ENCODE measurements at regions not wholly inside any gene's neighbourhood (a gene's known extent, or its start where the extent isn't known, plus 50 kb on each side); places are given as distances from the start of the nearest gene placed in this dataset.

DNA sequence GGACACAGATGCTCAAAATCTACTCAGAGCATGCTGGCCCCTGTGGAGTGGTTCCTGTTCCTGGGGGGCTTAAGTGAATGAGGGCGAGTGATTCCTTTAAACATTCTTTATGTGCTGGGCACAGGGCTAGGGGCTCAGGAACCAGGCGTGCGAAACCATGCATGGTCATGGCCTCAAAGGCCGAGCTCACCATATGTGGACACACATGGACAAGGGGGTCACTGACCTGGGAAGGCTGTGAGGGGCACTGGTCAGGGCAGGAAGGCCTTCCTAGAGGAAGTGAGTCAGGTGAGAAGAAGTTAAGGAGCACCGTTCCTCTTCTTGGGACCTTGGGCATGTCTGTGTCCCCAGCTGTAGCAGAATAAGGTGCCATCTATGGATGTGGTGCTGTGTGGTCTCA lies 74.6 kb upstream of the BHLHE23 start:
- no peak overlapping the region for H3K27ac ChIP-seq (ENCODE audit: low read length)
- ATAC-seq = no peak
- no peak overlapping the region for H3K4me3 ChIP-seq (ENCODE audit: low read length)
- intact Hi-C loops (cut with DNase I) = no loop called here
- 65% methylated on average over 5 of the region's 5 CpGs for WGBS
- H3K9me3 ChIP-seq (ENCODE audit: control insufficient read depth, low read length) = peaks cover 2% of the 10 kb centered on the region
- DNase-seq = no peak
- no peaks in the 10 kb centered on the region for H3K27me3 ChIP-seq (ENCODE audit: control insufficient read depth, insufficient read depth)
- H3K4me1 ChIP-seq (ENCODE audit: control insufficient read depth, insufficient read depth, low read length) = no peaks in the 10 kb centered on the region

DNA sequence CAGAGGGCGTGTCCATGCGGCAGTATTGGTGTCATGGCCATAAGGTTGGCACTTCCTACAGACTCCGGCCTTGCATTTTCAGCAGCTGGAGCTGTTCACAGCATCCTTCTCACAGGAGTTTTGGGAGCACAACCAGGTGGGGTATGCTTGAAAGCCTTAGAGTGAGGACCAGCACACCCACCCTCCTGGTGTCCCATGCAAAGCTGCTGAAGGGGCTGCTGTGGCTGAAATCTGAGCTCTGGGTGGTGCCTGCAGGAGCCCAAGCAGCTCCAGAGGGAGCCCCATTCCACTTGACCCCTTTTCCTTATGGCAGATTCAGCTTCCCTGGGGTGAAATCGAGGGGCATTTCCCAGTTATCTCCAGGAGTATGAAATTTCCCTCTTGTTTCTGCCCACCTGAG lies 74.0 kb upstream of the BHLHE23 start:
- H3K9me3 ChIP-seq (ENCODE audit: control insufficient read depth, low read length) = peaks cover 2% of the 10 kb centered on the region
- 74% methylated on average over 4 of the region's 4 CpGs for WGBS
- no peaks in the 10 kb centered on the region for H3K27me3 ChIP-seq (ENCODE audit: control insufficient read depth, insufficient read depth)
- ATAC-seq = no peak
- no peak overlapping the region for H3K4me3 ChIP-seq (ENCODE audit: low read length)
- no peak for DNase-seq
- intact Hi-C loops (cut with DNase I) = no loop called here
- no peak overlapping the region for H3K27ac ChIP-seq (ENCODE audit: low read length)
- H3K4me1 ChIP-seq (ENCODE audit: control insufficient read depth, insufficient read depth, low read length) = no peaks in the 10 kb centered on the region

DNA sequence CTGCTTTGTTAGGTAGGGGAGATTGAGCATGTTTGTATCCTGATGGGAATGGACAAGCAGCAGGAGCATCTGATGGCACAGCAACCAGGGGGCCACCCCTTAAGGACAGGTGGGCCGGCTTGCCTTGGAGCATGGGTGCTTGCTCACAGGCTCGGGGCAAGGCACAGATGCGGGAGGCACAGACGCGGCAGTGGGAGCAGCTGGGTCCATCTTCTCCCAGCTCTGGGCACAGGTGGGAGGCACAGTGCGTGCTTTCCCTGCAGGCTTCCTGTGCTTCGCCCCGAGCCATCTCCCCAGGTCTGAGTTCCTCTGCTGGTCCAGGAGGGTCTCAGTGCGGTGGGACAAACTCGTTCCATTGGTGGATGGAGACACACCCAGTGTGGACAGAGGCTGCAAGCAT lies 73.6 kb upstream of the BHLHE23 start:
- DNase-seq (peak in 2 of 3 donors; percentile 2 to 21), ATAC-seq (no peak)
- no peaks in the 10 kb centered on the region for H3K27me3 ChIP-seq (ENCODE audit: control insufficient read depth, insufficient read depth)
- H3K27ac ChIP-seq (ENCODE audit: low read length) = no peak overlapping the region
- intact Hi-C loops (cut with DNase I) = no loop called here
- no peaks in the 10 kb centered on the region for H3K4me1 ChIP-seq (ENCODE audit: control insufficient read depth, insufficient read depth, low read length)
- no peak overlapping the region for H3K4me3 ChIP-seq (ENCODE audit: low read length)
- WGBS = 77% methylated on average over 10 of the region's 10 CpGs
- H3K9me3 ChIP-seq (ENCODE audit: control insufficient read depth, low read length) = peaks cover 2% of the 10 kb centered on the region

DNA sequence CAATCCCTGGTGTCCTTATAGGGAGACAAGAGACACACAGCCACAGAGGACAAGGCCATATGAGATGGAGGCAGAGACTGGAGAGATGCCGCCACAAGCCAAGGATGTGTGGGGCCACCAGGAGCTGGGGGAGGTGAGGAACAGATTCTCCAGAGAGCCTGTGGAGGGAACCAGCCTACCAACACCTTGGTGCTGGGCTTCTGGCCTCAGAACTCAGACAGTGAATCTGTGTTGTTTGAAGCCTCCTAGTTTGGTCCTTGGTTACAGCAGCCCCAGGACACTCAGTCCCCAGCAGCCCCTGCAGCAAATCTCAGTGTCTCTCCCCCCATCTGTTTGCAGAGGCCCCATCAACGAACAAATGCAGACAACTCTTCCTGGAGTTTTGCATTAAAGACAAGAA lies 73.2 kb upstream of the BHLHE23 start:
- Histone ChIP-seq H3K9me3 (ENCODE audit: control insufficient read depth, low read length) (peaks cover 2% of the 10 kb centered on the region), H3K27ac (ENCODE audit: low read length) (no peak overlapping the region), H3K4me1 (ENCODE audit: control insufficient read depth, insufficient read depth, low read length) (no peaks in the 10 kb centered on the region), H3K27me3 (ENCODE audit: control insufficient read depth, insufficient read depth) (no peaks in the 10 kb centered on the region), H3K4me3 (ENCODE audit: low read length) (no peak overlapping the region)
- 53% methylated on average over 2 of the region's 2 CpGs for WGBS
- intact Hi-C loops (cut with DNase I) = no loop called here
- DNase-seq (no peak), ATAC-seq (no peak)

DNA sequence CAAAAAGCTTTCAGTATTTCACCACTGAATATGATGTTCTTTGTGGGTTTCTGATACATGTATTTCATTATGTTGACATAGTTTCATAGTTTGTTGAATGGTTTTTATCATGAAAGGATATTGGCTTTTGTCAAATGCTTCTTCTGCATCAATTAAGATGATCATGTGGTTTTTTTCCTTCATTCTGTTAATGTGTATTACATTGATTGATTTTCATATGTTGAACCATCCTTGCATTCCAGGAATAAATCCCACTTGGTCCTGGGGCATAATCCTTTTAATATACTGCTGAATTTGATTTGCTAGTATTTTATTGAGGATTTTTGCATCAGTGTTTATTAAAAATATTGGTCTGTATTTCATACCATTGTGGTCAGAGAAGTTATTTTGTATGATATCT lies 70.9 kb upstream of the BHLHE23 start:
- intact Hi-C loops (cut with DNase I) = no loop called here
- Histone ChIP-seq H3K27me3 (ENCODE audit: control insufficient read depth, insufficient read depth) (no peaks in the 10 kb centered on the region), H3K9me3 (ENCODE audit: control insufficient read depth, low read length) (peaks cover 2% of the 10 kb centered on the region), H3K27ac (ENCODE audit: low read length) (no peak overlapping the region), H3K4me1 (ENCODE audit: control insufficient read depth, insufficient read depth, low read length) (no peaks in the 10 kb centered on the region), H3K4me3 (ENCODE audit: low read length) (no peak overlapping the region)
- ATAC-seq = no peak
- no peak for DNase-seq

DNA sequence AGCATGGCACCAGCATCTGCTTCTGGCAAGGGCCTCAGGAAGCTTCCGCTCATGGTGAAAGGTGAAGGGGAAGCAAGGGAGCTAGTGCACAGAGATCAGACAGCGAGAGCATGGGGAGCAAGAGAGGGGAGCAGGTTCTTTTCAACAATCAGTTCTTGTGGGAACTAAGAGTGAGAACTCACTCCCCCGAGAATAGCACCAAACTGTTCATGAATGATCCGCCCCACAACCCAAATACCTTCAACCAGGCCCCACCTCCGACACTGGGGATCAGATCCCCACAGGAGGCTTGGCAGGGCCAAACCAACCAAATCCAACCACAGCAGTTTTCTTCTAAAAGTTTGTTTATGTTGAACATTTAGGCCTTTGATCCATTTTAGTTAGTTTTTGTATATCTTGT lies 69.7 kb upstream of the BHLHE23 start:
- Histone ChIP-seq H3K4me1 (ENCODE audit: control insufficient read depth, insufficient read depth, low read length) (no peaks in the 10 kb centered on the region), H3K27me3 (ENCODE audit: control insufficient read depth, insufficient read depth) (no peaks in the 10 kb centered on the region), H3K4me3 (ENCODE audit: low read length) (no peak overlapping the region), H3K9me3 (ENCODE audit: control insufficient read depth, low read length) (peaks cover 2% of the 10 kb centered on the region), H3K27ac (ENCODE audit: low read length) (no peak overlapping the region)
- DNase-seq (peak in 1 of 3 donors; percentile 1), ATAC-seq (no peak)
- intact Hi-C loops (cut with DNase I) = no loop called here
- WGBS = 79% methylated on average over 5 of the region's 5 CpGs

DNA sequence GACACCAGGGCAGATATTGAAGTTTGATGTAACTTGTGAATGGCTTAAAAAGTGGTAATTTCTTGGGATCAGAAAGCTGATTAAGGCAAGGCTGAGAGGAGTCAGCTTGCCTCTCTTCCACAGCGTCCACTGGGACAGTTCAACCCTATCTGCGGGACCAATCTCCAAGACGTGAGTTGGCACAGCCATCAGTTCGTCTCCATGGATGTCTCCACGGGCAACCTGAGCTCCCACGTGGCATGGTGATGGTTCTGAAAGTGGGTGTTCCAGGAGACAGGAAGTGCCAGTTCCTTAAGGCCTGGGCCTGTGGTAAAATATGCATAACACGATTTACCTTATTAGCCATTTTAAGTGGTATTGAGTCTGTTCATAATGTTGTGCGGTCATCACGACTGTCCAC lies 67.9 kb upstream of the BHLHE23 start:
- DNase-seq = no peak
- 70% methylated on average over 9 of the region's 9 CpGs for WGBS
- Histone ChIP-seq H3K9me3 (ENCODE audit: control insufficient read depth, low read length) (peaks cover 2% of the 10 kb centered on the region), H3K4me1 (ENCODE audit: control insufficient read depth, insufficient read depth, low read length) (no peaks in the 10 kb centered on the region), H3K27me3 (ENCODE audit: control insufficient read depth, insufficient read depth) (no peaks in the 10 kb centered on the region), H3K27ac (ENCODE audit: low read length) (no peak overlapping the region), H3K4me3 (ENCODE audit: low read length) (no peak overlapping the region)
- intact Hi-C loops (cut with DNase I) = no loop called here
- ATAC-seq = no peak

DNA sequence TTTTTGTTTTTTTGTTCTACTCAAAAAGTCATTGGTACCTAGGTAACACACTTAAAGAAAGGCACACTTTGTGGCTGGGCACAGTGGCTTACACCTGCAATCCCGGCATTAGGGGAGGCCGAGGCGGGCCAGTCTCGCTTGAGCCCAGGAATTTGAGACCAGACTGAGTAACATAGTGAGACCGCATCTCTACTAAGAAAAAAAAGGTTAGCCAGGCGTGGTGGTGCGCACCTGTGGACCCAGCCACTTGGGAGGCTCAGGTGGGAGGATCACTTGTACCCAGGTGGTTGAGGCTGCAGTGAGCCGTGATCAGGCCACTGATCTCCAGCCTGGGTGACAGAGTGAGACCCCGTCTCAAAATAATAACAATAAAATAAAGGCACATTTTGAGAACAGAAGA lies 67.4 kb upstream of the BHLHE23 start:
- ATAC-seq = no peak
- Histone ChIP-seq H3K4me3 (ENCODE audit: low read length) (no peak overlapping the region), H3K27me3 (ENCODE audit: control insufficient read depth, insufficient read depth) (no peaks in the 10 kb centered on the region), H3K9me3 (ENCODE audit: control insufficient read depth, low read length) (no peaks in the 10 kb centered on the region), H3K4me1 (ENCODE audit: control insufficient read depth, insufficient read depth, low read length) (no peaks in the 10 kb centered on the region), H3K27ac (ENCODE audit: low read length) (no peak overlapping the region)
- WGBS = 87% methylated on average over 9 of the region's 9 CpGs
- DNase-seq = peak in 1 of 3 donors; percentile 28
- intact Hi-C loops (cut with DNase I) = no loop called here

DNA sequence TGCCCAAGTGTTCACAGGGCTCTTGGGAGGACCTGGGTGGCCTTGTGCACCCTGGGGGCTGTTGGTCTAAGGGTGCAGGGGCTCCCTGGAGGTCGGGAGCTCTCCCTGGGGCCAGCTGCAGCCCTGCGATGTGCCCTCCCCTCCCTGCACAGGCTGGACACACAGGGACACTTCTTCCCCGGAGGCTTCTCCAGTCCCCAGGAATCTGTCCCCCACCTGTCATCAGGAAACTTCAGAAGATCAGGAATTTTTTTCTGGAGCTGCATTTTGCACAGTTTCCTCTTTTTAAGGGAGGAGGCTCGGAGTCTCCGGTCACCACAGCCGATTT lies 66.9 kb upstream of the BHLHE23 start:
- Histone ChIP-seq H3K9me3 (ENCODE audit: control insufficient read depth, low read length) (no peaks in the 10 kb centered on the region), H3K27me3 (ENCODE audit: control insufficient read depth, insufficient read depth) (no peaks in the 10 kb centered on the region), H3K4me3 (ENCODE audit: low read length) (no peak overlapping the region), H3K4me1 (ENCODE audit: control insufficient read depth, insufficient read depth, low read length) (no peaks in the 10 kb centered on the region), H3K27ac (ENCODE audit: low read length) (no peak overlapping the region)
- 63% methylated on average over 6 of the region's 6 CpGs for WGBS
- intact Hi-C loops (cut with DNase I) = no loop called here
- DNase-seq = no peak
- no peak for ATAC-seq

DNA sequence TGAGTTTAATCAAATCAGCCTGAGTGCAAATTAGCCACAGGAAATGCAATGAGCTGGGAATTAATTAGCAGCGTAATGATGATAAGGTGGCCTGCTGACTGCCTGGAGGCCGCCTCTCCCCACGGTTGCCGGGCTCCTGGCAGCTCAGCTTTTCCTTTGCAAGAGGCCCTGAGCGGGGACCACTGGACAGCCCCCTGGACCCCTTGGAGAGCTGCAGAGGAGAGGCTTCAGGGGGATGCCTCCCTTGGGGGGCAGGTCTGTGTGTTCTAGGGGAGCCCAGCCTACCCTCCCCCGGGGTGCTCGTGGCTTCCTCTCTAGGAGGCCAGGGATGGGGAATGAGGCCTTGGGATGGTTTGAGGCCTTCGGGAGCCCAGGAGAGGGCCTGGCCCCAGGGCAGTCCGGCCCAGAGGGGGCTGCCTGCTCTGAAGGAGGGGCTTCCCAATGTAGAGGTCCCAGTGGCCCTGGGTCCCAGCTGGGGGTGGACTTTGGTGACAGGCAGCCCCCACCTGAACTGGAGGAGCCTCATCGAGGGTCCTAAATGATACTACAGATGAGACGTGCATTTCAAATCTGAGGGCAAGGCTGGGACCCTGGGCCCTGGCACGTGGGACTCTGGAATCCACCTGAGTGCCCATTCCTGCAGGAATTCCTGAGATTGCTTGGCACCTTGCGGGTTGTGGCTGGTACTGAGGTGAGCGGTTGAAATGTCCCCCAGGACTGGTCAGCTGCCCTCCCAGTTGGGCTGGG lies 66.4 kb upstream of the BHLHE23 start:
- 50% methylated on average over 14 of the region's 14 CpGs for WGBS
- H3K4me3 ChIP-seq (ENCODE audit: low read length) = no peak overlapping the region
- DNase-seq = peak in 1 of 3 donors; percentile 55
- intact Hi-C loops (cut with DNase I) = no loop called here
- ATAC-seq = no peak
- no peaks in the 10 kb centered on the region for H3K9me3 ChIP-seq (ENCODE audit: control insufficient read depth, low read length)
- H3K4me1 ChIP-seq (ENCODE audit: control insufficient read depth, insufficient read depth, low read length) = no peaks in the 10 kb centered on the region
- no peak overlapping the region for H3K27ac ChIP-seq (ENCODE audit: low read length)
- no peaks in the 10 kb centered on the region for H3K27me3 ChIP-seq (ENCODE audit: control insufficient read depth, insufficient read depth)

DNA sequence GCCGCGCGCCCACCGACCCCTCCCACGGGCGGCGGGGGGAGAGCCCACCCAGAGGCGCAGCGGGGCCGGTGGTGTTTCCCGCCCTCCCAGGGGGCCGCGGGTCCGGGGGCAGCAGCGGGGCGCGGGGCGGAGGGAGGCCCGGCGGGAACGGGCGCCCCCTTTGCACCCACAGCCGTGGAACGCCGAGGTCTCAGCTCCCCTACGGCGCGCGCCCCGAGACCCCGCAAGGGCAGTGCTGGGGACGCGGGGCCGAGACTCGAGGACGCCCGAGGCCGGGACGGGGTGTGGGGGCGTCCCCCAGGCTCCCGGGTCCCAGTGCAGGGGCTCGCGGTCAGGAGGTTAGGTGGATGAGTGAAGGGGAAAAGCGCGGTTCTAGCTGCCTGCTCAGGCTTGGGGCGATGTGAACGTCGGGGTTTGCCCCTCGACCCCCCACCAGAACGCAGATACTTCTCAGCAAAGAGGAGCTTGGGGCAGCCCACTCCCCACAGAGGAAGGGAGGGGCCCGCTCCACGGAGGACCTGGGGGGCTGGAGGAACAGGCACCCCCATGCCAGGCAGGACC lies 65.5 kb upstream of the BHLHE23 start:
- H3K27me3 ChIP-seq (ENCODE audit: control insufficient read depth, insufficient read depth) = no peaks in the 10 kb centered on the region
- ATAC-seq (no peak), DNase-seq (peak in 1 of 3 donors; percentile 41)
- H3K4me1 ChIP-seq (ENCODE audit: control insufficient read depth, insufficient read depth, low read length) = no peaks in the 10 kb centered on the region
- H3K4me3 ChIP-seq (ENCODE audit: low read length) = no peak overlapping the region
- no peaks in the 10 kb centered on the region for H3K9me3 ChIP-seq (ENCODE audit: control insufficient read depth, low read length)
- no peak overlapping the region for H3K27ac ChIP-seq (ENCODE audit: low read length)
- intact Hi-C loops (cut with DNase I) = no loop called here
- 5% methylated on average over 52 of the region's 52 CpGs for whole genome bisulfite sequencing

Data from right cardiac atrium (tissue), 5 donors.